ENCODE measurements at regions not wholly inside any gene's neighbourhood (a gene's known extent, or its start where the extent isn't known, plus 50 kb on each side); places are given as distances from the start of the nearest gene placed in this dataset.

- no peak overlapping the region for H3K27ac ChIP-seq (ENCODE audit: low read depth, low read length)
- DNase-seq (ENCODE audit: insufficient read length, low spot score, missing footprints), result no peak
- no peaks in the 10 kb centered on the region for H3K27me3 ChIP-seq (ENCODE audit: insufficient read depth, low read length)
- H3K4me3 ChIP-seq (ENCODE audit: insufficient read depth, low read length), result no peak overlapping the region
- no peak for TF ChIP-seq CTCF (IDR thresholded peaks at IDR 0.05; ENCODE audit: extremely low read depth, low read depth, low read length)
- H4K20me1 ChIP-seq (ENCODE audit: insufficient read depth, low read length), result no peaks in the 10 kb centered on the region
- H3K9me3 ChIP-seq (ENCODE audit: low read depth, low read length), result no peaks in the 10 kb centered on the region
- H3K36me3 ChIP-seq (ENCODE audit: insufficient read depth, low read length), result no peaks in the 10 kb centered on the region
- no peak overlapping the region for H2AFZ ChIP-seq (ENCODE audit: low read length)
- H3K4me1 ChIP-seq (ENCODE audit: insufficient read depth, low read length), result peaks cover 6% of the 10 kb centered on the region
- no peaks in the 10 kb centered on the region for H3K79me2 ChIP-seq (ENCODE audit: insufficient read depth, low read length)
- H3K4me2 ChIP-seq (ENCODE audit: insufficient read depth, low read length), result no peak overlapping the region
Measured at GRCh38 chr12:75712223-75712622, 200.8 kb upstream of the KRR1 start.

DNA sequence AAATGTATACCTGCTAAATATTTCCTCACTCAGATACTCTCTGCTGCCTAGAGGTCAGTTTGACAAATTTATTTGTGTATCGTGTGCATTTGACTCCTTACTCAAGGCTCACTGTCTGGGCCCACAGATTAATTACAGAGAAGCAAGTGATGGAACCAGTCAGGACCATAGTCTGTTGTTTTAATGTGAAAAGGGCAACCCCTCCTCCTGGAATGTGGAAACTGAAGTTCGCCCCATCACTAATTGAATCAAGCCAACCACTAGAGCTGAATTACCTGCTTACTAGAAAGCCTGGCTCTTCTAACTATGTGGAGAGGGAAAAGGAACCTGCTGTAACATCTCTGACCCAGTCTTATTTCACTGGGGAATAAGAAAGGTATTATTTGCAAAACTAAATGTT, 199.9 kb upstream of the KRR1 start:
- Histone ChIP-seq H3K79me2 (ENCODE audit: insufficient read depth, low read length) (no peaks in the 10 kb centered on the region), H3K4me3 (ENCODE audit: insufficient read depth, low read length) (no peak overlapping the region), H3K27me3 (ENCODE audit: insufficient read depth, low read length) (no peaks in the 10 kb centered on the region), H2AFZ (ENCODE audit: low read length) (no peak overlapping the region), H3K27ac (ENCODE audit: low read depth, low read length) (no peak overlapping the region), H3K9me3 (ENCODE audit: low read depth, low read length) (no peaks in the 10 kb centered on the region), H3K36me3 (ENCODE audit: insufficient read depth, low read length) (no peaks in the 10 kb centered on the region), H3K4me2 (ENCODE audit: insufficient read depth, low read length) (no peak overlapping the region), H3K4me1 (ENCODE audit: insufficient read depth, low read length) (peaks cover 15% of the 10 kb centered on the region), H4K20me1 (ENCODE audit: insufficient read depth, low read length) (no peaks in the 10 kb centered on the region)
- TF ChIP-seq CTCF (IDR thresholded peaks at IDR 0.05; ENCODE audit: extremely low read depth, low read depth, low read length), result no peak
- DNase-seq (ENCODE audit: insufficient read length, low spot score, missing footprints), result no peak

DNA sequence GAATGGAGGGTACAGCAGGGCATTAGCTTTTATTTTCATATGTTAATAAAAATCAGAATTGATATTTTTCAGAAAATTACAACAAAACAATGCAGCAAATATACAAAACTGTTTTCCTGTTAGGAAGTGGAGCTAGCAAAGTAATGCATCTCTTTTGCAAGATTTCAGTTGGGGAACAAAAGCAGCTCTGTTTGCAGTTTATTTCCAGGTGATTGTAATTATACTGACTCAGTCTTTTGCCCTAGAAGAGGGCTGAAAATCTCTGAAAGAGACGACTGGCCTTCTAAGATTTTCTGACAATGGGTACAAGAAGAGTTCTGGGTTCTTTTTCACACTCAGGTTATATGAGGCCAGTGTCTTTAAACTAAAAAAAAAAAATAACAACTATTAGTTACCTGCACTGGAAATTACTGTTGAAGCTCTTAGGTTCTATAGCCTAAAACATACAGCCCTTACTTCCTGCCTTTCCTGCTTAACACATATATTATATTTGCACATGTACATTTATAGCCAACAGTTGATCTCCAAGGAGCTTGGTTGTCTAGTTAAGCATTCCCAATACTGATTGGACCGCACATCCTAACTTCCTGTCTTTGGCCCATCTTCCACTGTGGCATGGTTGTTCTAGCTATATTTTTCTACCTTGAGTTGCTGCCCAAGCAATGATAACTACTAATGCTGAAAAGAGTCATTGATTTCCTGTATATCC, 199.1 kb upstream of the KRR1 start:
- Histone ChIP-seq H2AFZ (ENCODE audit: low read length) (no peak overlapping the region), H3K9me3 (ENCODE audit: low read depth, low read length) (no peaks in the 10 kb centered on the region), H4K20me1 (ENCODE audit: insufficient read depth, low read length) (no peaks in the 10 kb centered on the region), H3K4me1 (ENCODE audit: insufficient read depth, low read length) (peaks cover 23% of the 10 kb centered on the region), H3K27ac (ENCODE audit: low read depth, low read length) (no peak overlapping the region), H3K4me3 (ENCODE audit: insufficient read depth, low read length) (no peak overlapping the region), H3K4me2 (ENCODE audit: insufficient read depth, low read length) (no peak overlapping the region), H3K27me3 (ENCODE audit: insufficient read depth, low read length) (no peaks in the 10 kb centered on the region), H3K79me2 (ENCODE audit: insufficient read depth, low read length) (no peaks in the 10 kb centered on the region), H3K36me3 (ENCODE audit: insufficient read depth, low read length) (no peaks in the 10 kb centered on the region)
- no peak for DNase-seq (ENCODE audit: insufficient read length, low spot score, missing footprints)
- no peak for TF ChIP-seq CTCF (IDR thresholded peaks at IDR 0.05; ENCODE audit: extremely low read depth, low read depth, low read length)

GRCh38 chr12:75709503-75709902, 198.1 kb upstream of the KRR1 start:
- Histone ChIP-seq H3K27ac (ENCODE audit: low read depth, low read length) (no peak overlapping the region), H3K4me1 (ENCODE audit: insufficient read depth, low read length) (peaks cover 26% of the 10 kb centered on the region), H4K20me1 (ENCODE audit: insufficient read depth, low read length) (no peaks in the 10 kb centered on the region), H3K27me3 (ENCODE audit: insufficient read depth, low read length) (no peaks in the 10 kb centered on the region), H3K36me3 (ENCODE audit: insufficient read depth, low read length) (no peaks in the 10 kb centered on the region), H3K4me2 (ENCODE audit: insufficient read depth, low read length) (no peak overlapping the region), H3K4me3 (ENCODE audit: insufficient read depth, low read length) (no peak overlapping the region), H2AFZ (ENCODE audit: low read length) (no peak overlapping the region), H3K9me3 (ENCODE audit: low read depth, low read length) (no peaks in the 10 kb centered on the region), H3K79me2 (ENCODE audit: insufficient read depth, low read length) (no peaks in the 10 kb centered on the region)
- DNase-seq (ENCODE audit: insufficient read length, low spot score, missing footprints), result no peak
- TF ChIP-seq CTCF (IDR thresholded peaks at IDR 0.05; ENCODE audit: extremely low read depth, low read depth, low read length), result no peak
